ENCODE measurements at regions not wholly inside any gene's neighbourhood (a gene's known extent, or its start where the extent isn't known, plus 50 kb on each side); places are given as distances from the start of the nearest gene placed in this dataset.

DNA sequence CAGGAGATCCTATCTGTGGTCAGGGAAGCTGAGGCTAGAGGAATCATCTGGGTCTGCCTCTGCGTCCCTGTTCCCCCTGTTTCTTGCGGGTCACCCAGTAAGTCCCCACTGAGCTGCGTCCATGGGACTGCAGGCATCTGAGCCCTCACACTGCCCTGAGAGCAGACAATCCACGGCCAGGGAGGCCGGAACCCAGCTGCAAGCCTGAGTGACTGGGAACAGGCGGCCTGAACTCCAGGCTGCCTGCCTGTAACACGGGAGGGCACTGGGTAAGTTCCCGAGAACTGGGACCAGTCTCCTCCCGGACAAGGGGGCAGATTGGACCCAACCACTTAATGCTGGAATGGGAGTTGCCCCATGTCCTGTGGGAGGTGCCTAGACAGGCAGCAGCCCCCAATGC is 727.4 kb downstream of the BRD1 start:
- Histone ChIP-seq H3K4me1 (ENCODE audit: low read depth) (no peaks in the 10 kb centered on the region), H3K4me3 (no peak overlapping the region), H3K27me3 (no peaks in the 10 kb centered on the region), H3K27ac (no peak overlapping the region), H3K9me3 (ENCODE audit: low read depth) (no peaks in the 10 kb centered on the region), H3K36me3 (no peaks in the 10 kb centered on the region)
- TF ChIP-seq, protein P1, sequence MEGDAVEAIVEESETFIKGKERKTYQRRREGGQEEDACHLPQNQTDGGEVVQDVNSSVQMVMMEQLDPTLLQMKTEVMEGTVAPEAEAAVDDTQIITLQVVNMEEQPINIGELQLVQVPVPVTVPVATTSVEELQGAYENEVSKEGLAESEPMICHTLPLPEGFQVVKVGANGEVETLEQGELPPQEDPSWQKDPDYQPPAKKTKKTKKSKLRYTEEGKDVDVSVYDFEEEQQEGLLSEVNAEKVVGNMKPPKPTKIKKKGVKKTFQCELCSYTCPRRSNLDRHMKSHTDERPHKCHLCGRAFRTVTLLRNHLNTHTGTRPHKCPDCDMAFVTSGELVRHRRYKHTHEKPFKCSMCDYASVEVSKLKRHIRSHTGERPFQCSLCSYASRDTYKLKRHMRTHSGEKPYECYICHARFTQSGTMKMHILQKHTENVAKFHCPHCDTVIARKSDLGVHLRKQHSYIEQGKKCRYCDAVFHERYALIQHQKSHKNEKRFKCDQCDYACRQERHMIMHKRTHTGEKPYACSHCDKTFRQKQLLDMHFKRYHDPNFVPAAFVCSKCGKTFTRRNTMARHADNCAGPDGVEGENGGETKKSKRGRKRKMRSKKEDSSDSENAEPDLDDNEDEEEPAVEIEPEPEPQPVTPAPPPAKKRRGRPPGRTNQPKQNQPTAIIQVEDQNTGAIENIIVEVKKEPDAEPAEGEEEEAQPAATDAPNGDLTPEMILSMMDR (IDR thresholded peaks at IDR 0.05; ENCODE audit: low read depth, low read length): no peak
- no peak for DNase-seq (ENCODE audit: low read depth in 1 of 2, low spot score in 1 of 2)

DNA sequence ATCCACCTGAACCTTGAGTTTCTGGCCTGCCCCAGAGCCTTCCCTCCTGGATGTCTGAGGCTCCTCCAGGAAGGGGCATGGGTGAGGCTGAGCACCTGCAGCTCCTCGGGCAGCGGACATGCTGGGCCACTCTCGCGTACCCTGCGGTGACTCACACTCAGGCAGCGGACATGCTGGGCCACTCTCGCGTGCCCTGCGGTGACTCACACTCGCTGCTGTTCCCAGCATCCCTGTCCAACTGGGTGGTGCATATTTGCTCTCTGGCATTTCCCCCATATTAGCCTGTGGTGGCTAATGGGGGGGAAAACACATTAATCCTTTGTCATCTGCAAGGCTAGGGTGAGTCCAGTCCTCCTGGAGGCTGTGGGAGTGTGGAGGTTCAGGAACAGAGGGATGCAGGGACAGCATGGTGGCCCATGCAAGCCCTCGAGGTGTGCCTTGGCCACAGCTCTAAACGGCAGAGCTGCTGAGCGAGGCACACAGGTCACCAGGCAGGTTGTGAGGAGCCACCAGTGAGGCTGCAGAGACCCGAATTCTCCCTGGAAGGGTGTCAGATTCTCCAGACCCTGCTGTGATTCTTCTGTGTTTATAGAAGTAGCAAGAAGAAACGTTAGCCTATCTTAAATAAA is 728.1 kb downstream of the BRD1 start:
- no peak overlapping the region for H3K27ac ChIP-seq
- H3K9me3 ChIP-seq (ENCODE audit: low read depth): no peaks in the 10 kb centered on the region
- H3K36me3 ChIP-seq: no peaks in the 10 kb centered on the region
- TF ChIP-seq, protein P1 (IDR thresholded peaks at IDR 0.05; ENCODE audit: low read depth, low read length): no peak
- no peak overlapping the region for H3K4me3 ChIP-seq
- H3K27me3 ChIP-seq: no peaks in the 10 kb centered on the region
- H3K4me1 ChIP-seq (ENCODE audit: low read depth): no peaks in the 10 kb centered on the region
- no peak for DNase-seq (ENCODE audit: low read depth in 1 of 2, low spot score in 1 of 2)

DNA sequence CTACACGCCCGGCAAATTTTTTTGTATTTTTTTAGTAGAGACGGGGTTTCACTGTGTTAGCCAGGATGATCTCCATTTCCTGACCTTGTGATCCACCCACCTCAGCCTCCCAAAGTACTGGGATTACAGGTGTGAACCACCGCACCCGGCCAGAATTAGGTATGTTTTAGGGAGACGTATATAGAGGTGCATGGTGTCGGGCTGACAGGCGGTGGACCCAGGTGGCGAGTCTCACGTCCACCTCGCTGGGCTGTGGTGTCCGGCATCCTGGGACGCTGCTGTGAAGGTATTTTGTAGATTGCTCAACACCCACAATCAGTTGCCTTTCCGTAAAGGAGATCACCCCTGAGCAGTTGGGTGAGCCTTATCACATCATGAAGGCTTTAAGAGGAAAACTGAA is 728.6 kb downstream of the BRD1 start:
- no peaks in the 10 kb centered on the region for H3K27me3 ChIP-seq
- H3K4me1 ChIP-seq (ENCODE audit: low read depth): no peaks in the 10 kb centered on the region
- H3K36me3 ChIP-seq: no peaks in the 10 kb centered on the region
- TF ChIP-seq, protein P1 (IDR thresholded peaks at IDR 0.05; ENCODE audit: low read depth, low read length): no peak
- DNase-seq (ENCODE audit: low read depth in 1 of 2, low spot score in 1 of 2): no peak
- no peaks in the 10 kb centered on the region for H3K9me3 ChIP-seq (ENCODE audit: low read depth)
- no peak overlapping the region for H3K27ac ChIP-seq
- H3K4me3 ChIP-seq: no peak overlapping the region

DNA sequence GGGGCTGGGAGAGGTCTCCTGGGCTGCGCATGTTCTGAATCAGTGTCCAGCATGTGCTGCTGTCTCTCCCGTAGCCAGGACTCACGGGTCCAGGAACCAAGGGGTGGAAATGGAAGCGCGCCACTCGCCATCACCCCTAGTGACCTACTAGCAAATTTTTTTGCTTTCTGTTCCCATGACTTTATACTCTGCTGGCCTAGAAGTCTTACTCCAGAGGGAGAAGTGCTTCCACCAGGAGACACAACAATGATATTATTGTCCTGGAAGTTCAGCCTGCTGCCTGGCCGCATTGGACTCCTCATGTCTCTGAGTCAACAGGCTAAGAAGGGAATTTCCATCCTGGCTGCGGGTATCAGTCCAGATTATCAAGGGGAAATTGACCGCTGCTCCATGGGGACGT is 729.7 kb downstream of the BRD1 start:
- Histone ChIP-seq H3K4me1 (ENCODE audit: low read depth) (no peaks in the 10 kb centered on the region), H3K4me3 (no peak overlapping the region), H3K27me3 (no peaks in the 10 kb centered on the region), H3K9me3 (ENCODE audit: low read depth) (no peaks in the 10 kb centered on the region), H3K27ac (no peak overlapping the region), H3K36me3 (no peaks in the 10 kb centered on the region)
- no peak for DNase-seq (ENCODE audit: low read depth in 1 of 2, low spot score in 1 of 2)
- TF ChIP-seq, protein P1 (IDR thresholded peaks at IDR 0.05; ENCODE audit: low read depth, low read length): no peak

DNA sequence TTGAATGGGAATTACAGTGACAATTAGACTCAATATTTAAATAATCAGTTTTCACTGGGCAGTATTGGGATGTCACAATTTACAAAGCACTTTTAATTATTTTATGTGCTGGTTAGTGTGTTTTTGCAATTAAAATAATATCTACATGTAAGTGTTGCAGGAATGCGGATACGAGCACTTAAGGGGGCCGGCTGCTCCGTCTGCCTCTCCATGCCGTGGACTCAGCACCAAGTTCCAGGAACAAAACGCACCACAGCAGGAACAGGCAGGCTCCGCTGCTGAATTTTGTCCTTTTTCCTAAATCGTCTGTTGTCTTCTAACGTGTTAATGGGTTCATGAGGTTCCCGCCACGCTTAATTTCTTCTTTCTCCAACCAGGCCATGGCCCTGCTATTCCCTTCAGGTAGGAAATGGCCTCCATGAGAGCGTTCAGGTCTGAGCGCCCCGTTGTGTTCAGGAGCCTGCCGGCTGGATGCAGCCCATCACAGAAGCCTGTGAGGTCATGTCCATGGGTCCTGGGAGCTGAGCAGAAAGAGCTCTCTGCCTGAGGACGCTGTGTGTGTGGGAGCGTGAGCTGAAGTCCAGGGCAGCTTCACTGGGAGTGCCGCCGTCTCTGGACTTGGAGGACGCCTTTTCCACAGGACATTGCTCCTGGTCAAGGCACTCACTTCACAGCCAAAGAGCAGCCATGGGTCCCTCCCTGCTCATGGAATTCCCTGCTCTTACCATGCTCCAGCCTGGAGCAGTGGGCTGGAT is 730.3 kb downstream of the BRD1 start:
- no peak for DNase-seq (ENCODE audit: low read depth in 1 of 2, low spot score in 1 of 2)
- no peak overlapping the region for H3K4me3 ChIP-seq
- H3K27ac ChIP-seq: no peak overlapping the region
- H3K4me1 ChIP-seq (ENCODE audit: low read depth): no peaks in the 10 kb centered on the region
- TF ChIP-seq, protein P1 (IDR thresholded peaks at IDR 0.05; ENCODE audit: low read depth, low read length): no peak
- no peaks in the 10 kb centered on the region for H3K36me3 ChIP-seq
- H3K9me3 ChIP-seq (ENCODE audit: low read depth): no peaks in the 10 kb centered on the region
- H3K27me3 ChIP-seq: no peaks in the 10 kb centered on the region
